Liver (tissue), 3 donors: ENCODE measurements at regions not wholly inside any gene's neighbourhood (a gene's known extent, or its start where the extent isn't known, plus 50 kb on each side); places are given as distances from the start of the nearest gene placed in this dataset.

Source experiments
- EGR1 ChIP-seq, 2 donors: IDR thresholded peaks; 2 replicates each; pipeline ENCODE4 v1.6.1; 2016 to 2018; ENCODE audit warnings: antibody characterized with exemption in 2 of 2, low read depth in 2 of 2
- FOXA1 ChIP-seq: IDR thresholded peaks from 2 replicates; pipeline ENCODE4 v1.6.1; 2016; ENCODE audit warnings: antibody characterized with exemption
- GABPA ChIP-seq, 2 donors: IDR thresholded peaks in 1 of 2; conservative IDR thresholded peaks in 1 of 2; 2 replicates each; pipeline ENCODE4 v1.6.1; 2016; ENCODE audit warnings: antibody characterized with exemption in 2 of 2, mild to moderate bottlenecking in 1 of 2, moderate library complexity in 1 of 2
- HNF4G ChIP-seq: IDR thresholded peaks from 2 replicates; pipeline ENCODE4 v1.6.1; 2016; ENCODE audit warnings: antibody characterized with exemption
- RXRA ChIP-seq, 2 donors: IDR thresholded peaks; 2 replicates each; pipeline ENCODE4 v1.6.1; 2017 to 2018; ENCODE audit warnings: antibody characterized with exemption in 2 of 2, mild to moderate bottlenecking in 1 of 2
- SP1 ChIP-seq: IDR thresholded peaks from 2 replicates; pipeline ENCODE4 v1.6.1; 2018; ENCODE audit warnings: antibody characterized with exemption, mild to moderate bottlenecking
- TAF1 ChIP-seq: conservative IDR thresholded peaks from 2 replicates; pipeline ENCODE4 v1.6.1; 2016; ENCODE audit warnings: antibody characterized with exemption, mild to moderate bottlenecking
- YY1 ChIP-seq: IDR thresholded peaks from 2 replicates; pipeline ENCODE4 v1.6.1; 2016; ENCODE audit warnings: antibody characterized with exemption, mild to moderate bottlenecking
- TF ChIP-seq, protein P1 (sequence below): IDR thresholded peaks from 2 replicates; pipeline ENCODE4 v1.6.1; 2016; ENCODE audit warnings: antibody characterized with exemption, mild to moderate bottlenecking
- TF ChIP-seq, protein P2 (sequence below): fragments of 150-350 bp; IDR thresholded peaks from 2 replicates; pipeline ENCODE4 v1.5.1; 2017; ENCODE audit warnings: improper control_type of control experiment, low read depth, low read length; ENCODE audit not compliant: missing input control
- TF ChIP-seq, protein P3 (sequence below): IDR thresholded peaks from 2 replicates; pipeline ENCODE4 v1.6.1; 2016; ENCODE audit warnings: antibody characterized with exemption
- donor health status: healthy.
- donor health status: healthy.

GRCh38 chr10:23974746-23975272, 234.1 kb upstream of the KIAA1217 start:
- TF ChIP-seq, protein P1, sequence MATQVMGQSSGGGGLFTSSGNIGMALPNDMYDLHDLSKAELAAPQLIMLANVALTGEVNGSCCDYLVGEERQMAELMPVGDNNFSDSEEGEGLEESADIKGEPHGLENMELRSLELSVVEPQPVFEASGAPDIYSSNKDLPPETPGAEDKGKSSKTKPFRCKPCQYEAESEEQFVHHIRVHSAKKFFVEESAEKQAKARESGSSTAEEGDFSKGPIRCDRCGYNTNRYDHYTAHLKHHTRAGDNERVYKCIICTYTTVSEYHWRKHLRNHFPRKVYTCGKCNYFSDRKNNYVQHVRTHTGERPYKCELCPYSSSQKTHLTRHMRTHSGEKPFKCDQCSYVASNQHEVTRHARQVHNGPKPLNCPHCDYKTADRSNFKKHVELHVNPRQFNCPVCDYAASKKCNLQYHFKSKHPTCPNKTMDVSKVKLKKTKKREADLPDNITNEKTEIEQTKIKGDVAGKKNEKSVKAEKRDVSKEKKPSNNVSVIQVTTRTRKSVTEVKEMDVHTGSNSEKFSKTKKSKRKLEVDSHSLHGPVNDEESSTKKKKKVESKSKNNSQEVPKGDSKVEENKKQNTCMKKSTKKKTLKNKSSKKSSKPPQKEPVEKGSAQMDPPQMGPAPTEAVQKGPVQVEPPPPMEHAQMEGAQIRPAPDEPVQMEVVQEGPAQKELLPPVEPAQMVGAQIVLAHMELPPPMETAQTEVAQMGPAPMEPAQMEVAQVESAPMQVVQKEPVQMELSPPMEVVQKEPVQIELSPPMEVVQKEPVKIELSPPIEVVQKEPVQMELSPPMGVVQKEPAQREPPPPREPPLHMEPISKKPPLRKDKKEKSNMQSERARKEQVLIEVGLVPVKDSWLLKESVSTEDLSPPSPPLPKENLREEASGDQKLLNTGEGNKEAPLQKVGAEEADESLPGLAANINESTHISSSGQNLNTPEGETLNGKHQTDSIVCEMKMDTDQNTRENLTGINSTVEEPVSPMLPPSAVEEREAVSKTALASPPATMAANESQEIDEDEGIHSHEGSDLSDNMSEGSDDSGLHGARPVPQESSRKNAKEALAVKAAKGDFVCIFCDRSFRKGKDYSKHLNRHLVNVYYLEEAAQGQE = no peak
- TF ChIP-seq, protein P2, sequence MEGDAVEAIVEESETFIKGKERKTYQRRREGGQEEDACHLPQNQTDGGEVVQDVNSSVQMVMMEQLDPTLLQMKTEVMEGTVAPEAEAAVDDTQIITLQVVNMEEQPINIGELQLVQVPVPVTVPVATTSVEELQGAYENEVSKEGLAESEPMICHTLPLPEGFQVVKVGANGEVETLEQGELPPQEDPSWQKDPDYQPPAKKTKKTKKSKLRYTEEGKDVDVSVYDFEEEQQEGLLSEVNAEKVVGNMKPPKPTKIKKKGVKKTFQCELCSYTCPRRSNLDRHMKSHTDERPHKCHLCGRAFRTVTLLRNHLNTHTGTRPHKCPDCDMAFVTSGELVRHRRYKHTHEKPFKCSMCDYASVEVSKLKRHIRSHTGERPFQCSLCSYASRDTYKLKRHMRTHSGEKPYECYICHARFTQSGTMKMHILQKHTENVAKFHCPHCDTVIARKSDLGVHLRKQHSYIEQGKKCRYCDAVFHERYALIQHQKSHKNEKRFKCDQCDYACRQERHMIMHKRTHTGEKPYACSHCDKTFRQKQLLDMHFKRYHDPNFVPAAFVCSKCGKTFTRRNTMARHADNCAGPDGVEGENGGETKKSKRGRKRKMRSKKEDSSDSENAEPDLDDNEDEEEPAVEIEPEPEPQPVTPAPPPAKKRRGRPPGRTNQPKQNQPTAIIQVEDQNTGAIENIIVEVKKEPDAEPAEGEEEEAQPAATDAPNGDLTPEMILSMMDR = no peak
- no peak for TF ChIP-seq YY1
- no peak for TF ChIP-seq FOXA1
- no peak for TF ChIP-seq GABPA (IDR thresholded peaks at IDR 0.05 in 1 of 2, conservative IDR thresholded peaks at IDR 0.05 in 1 of 2)
- TF ChIP-seq RXRA (IDR thresholded peaks at IDR 0.05) = no peak
- no peak for TF ChIP-seq HNF4G
- TF ChIP-seq SP1 = no peak
- TF ChIP-seq TAF1 = no peak
- TF ChIP-seq, protein P3, sequence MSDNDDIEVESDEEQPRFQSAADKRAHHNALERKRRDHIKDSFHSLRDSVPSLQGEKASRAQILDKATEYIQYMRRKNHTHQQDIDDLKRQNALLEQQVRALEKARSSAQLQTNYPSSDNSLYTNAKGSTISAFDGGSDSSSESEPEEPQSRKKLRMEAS = no peak
- TF ChIP-seq EGR1 (IDR thresholded peaks at IDR 0.05; ENCODE audit: low read depth in 2 of 2) = no peak
